H1 (cell line): ENCODE measurements at regions not wholly inside any gene's neighbourhood (a gene's known extent, or its start where the extent isn't known, plus 50 kb on each side); places are given as distances from the start of the nearest gene placed in this dataset.

ENCODE experiments used
- CTCF ChIA-PET: fragments of 300-600 bp; sonication (Branson Sonifier 250); formaldehyde crosslinking; loops from one replicate; lab custom pipeline; 2021; ENCODE audit not compliant: partially characterized antibody; lab: Charles Lee
- POLR2A ChIA-PET: fragments of 300-600 bp; sonication (Branson Sonifier 250); formaldehyde crosslinking; loops from one replicate; lab custom pipeline; 2021; ENCODE audit warnings: inconsistent platforms; ENCODE audit not compliant: partially characterized antibody; lab: Charles Lee
- DNase-seq, 2 experiments: peaks; one replicate each; pipeline versions ENCODE4 v3.0.0 to v3.0.0-alpha.2; 2010 to 2022; ENCODE audit warnings: low spot score in 2 of 2, low read depth in 1 of 2, mixed read lengths in 1 of 2
- FAIRE-seq: peaks from 2 replicates; lab custom pipeline; 2011; peaks lifted over from hg19 to GRCh38; lab: Jason Lieb, UNC
- H2AFZ ChIP-seq: 2 replicates; pipeline ENCODE4 v1.8.1; 2012; ENCODE audit warnings: low read length, inconsistent platforms
- H2AK5ac ChIP-seq: 2 replicates; pipeline ENCODE4 v1.6.1; 2013; ENCODE audit warnings: low read depth, low read length
- H2BK120ac ChIP-seq: replicated peaks from 2 replicates; pipeline ENCODE3; 2013; ENCODE audit warnings: low read depth, low read length, inconsistent platforms
- H2BK12ac ChIP-seq: 2 replicates; pipeline ENCODE4 v1.6.1; 2013; ENCODE audit warnings: low read depth, low read length
- H2BK15ac ChIP-seq: 2 replicates; pipeline ENCODE4 v1.6.1; 2013; ENCODE audit warnings: low read length
- H2BK20ac ChIP-seq: 2 replicates; pipeline ENCODE4 v1.6.1; 2013; ENCODE audit warnings: low read length
- H2BK5ac ChIP-seq: 2 replicates; pipeline ENCODE4 v1.6.1; 2013; ENCODE audit warnings: low read depth, low read length
- H3K14ac ChIP-seq: 2 replicates; pipeline ENCODE4 v1.6.1; 2013; ENCODE audit warnings: inconsistent platforms; ENCODE audit not compliant: insufficient read length
- H3K18ac ChIP-seq: 2 replicates; pipeline ENCODE4 v1.6.1; 2013; ENCODE audit warnings: low read length; ENCODE audit errors: extremely low read depth
- H3K23ac ChIP-seq: 2 replicates; pipeline ENCODE4 v1.6.1; 2013; ENCODE audit warnings: inconsistent platforms; ENCODE audit not compliant: insufficient read length
- H3K23me2 ChIP-seq: 2 replicates; pipeline ENCODE4 v1.6.1; 2013; ENCODE audit warnings: low read depth, low read length
- H3K27ac ChIP-seq: 2 replicates; pipeline ENCODE4 v1.6.1; 2011; ENCODE audit warnings: low read depth, low read length, inconsistent platforms
- H3K27me3 ChIP-seq, 4 experiments: replicated peaks in 1 of 4; 1 replicate in 1 of 4; 2 replicates in 3 of 4; pipeline versions ENCODE4 v1.6.1 to v1.8.1; 2011 to 2013; ENCODE audit warnings: low read length in 3 of 4, mild to moderate bottlenecking in 3 of 4, inconsistent platforms in 2 of 4, mixed read lengths in 2 of 4, moderate library complexity in 1 of 4; ENCODE audit not compliant: control insufficient read depth in 3 of 4, insufficient read depth in 3 of 4; ENCODE audit errors: extremely low read depth in 1 of 4
- H3K36me3 ChIP-seq, 4 experiments: 2 replicates each; pipeline versions ENCODE4 v1.6.1 to v1.8.1; 2011 to 2013; ENCODE audit warnings: mild to moderate bottlenecking in 4 of 4, low read length in 3 of 4, moderate library complexity in 2 of 4, control low read depth in 1 of 4, inconsistent platforms in 1 of 4; ENCODE audit not compliant: insufficient read depth in 4 of 4, control insufficient read depth in 2 of 4
- H3K4ac ChIP-seq: replicated peaks from 2 replicates; pipeline ENCODE3; 2013; ENCODE audit warnings: low read length, low read depth, mixed read lengths, inconsistent platforms; ENCODE audit not compliant: insufficient read length
- H3K4me1 ChIP-seq, 4 experiments: replicated peaks in 1 of 4; 1 replicate in 1 of 4; 2 replicates in 3 of 4; pipeline versions ENCODE4 v1.6.1 to v1.8.1; 2011 to 2013; ENCODE audit warnings: low read length in 3 of 4, inconsistent platforms in 2 of 4, mixed read lengths in 1 of 4; ENCODE audit not compliant: insufficient read depth in 4 of 4, control insufficient read depth in 3 of 4
- H3K4me2 ChIP-seq, 2 experiments: 2 replicates each; pipeline versions ENCODE4 v1.6.1 to v1.8.1; 2011 to 2013; ENCODE audit warnings: low read depth in 2 of 2, low read length in 2 of 2, control low read depth in 1 of 2, inconsistent platforms in 1 of 2, mild to moderate bottlenecking in 1 of 2; ENCODE audit not compliant: insufficient read depth in 1 of 2
- H3K4me3 ChIP-seq, 4 experiments: fragments of 200-600, 300-600 bp in 1 of 4; sonication (generic), shearing (Covaris generic), sonication (Bioruptor Twin) in 1 of 4; 2 replicates each; pipeline versions ENCODE4 v1.5.1 to v1.8.1; 2011 to 2016; ENCODE audit warnings: low read length in 4 of 4, low read depth in 3 of 4, control low read depth in 2 of 4, inconsistent platforms in 2 of 4, mild to moderate bottlenecking in 2 of 4, mixed read lengths in 1 of 4, moderate library complexity in 1 of 4; ENCODE audit not compliant: insufficient read depth in 2 of 4; ENCODE audit errors: extremely low read depth in 1 of 4
- H3K56ac ChIP-seq: replicated peaks from 2 replicates; pipeline ENCODE3; 2013; ENCODE audit warnings: low read depth, mild to moderate bottlenecking, mixed read lengths, low read length, inconsistent platforms; ENCODE audit not compliant: insufficient read length
- H3K79me1 ChIP-seq: 2 replicates; pipeline ENCODE4 v1.6.1; 2013; ENCODE audit warnings: low read depth, low read length, control low read depth
- H3K79me2 ChIP-seq, 2 experiments: 2 replicates each; pipeline versions ENCODE4 v1.6.1 to v1.8.1; 2012 to 2013; ENCODE audit warnings: low read length in 2 of 2, mild to moderate bottlenecking in 2 of 2, inconsistent platforms in 1 of 2; ENCODE audit not compliant: insufficient read depth in 2 of 2, control insufficient read depth in 1 of 2
- H3K9ac ChIP-seq, 4 experiments: replicated peaks in 1 of 4; 1 replicate in 1 of 4; 2 replicates in 3 of 4; pipeline versions ENCODE4 v1.6.1 to v1.8.1; 2011 to 2013; ENCODE audit warnings: low read depth in 3 of 4, low read length in 3 of 4, control low read depth in 2 of 4, mild to moderate bottlenecking in 2 of 4, moderate library complexity in 2 of 4, inconsistent platforms in 1 of 4; ENCODE audit errors: extremely low read depth in 1 of 4
- H3K9me3 ChIP-seq, 2 experiments: 2 replicates each; pipeline versions ENCODE4 v1.6.1 to v1.8.1; 2012 to 2013; ENCODE audit warnings: mild to moderate bottlenecking in 2 of 2, moderate library complexity in 2 of 2, control low read depth in 1 of 2, inconsistent platforms in 1 of 2, low read depth in 1 of 2, low read length in 1 of 2, mixed read lengths in 1 of 2; ENCODE audit not compliant: insufficient read depth in 2 of 2
- H4K20me1 ChIP-seq, 2 experiments: replicated peaks in 1 of 2; 2 replicates each; pipeline versions ENCODE3 to v1.8.1; 2011 to 2013; ENCODE audit warnings: inconsistent platforms in 2 of 2, low read length in 2 of 2, mild to moderate bottlenecking in 1 of 2; ENCODE audit not compliant: insufficient read depth in 2 of 2, control insufficient read depth in 1 of 2
- H4K5ac ChIP-seq: 2 replicates; pipeline ENCODE4 v1.6.1; 2013; ENCODE audit warnings: low read length, low read depth, mixed read lengths, inconsistent platforms; ENCODE audit not compliant: insufficient read length
- H4K8ac ChIP-seq: 2 replicates; pipeline ENCODE4 v1.8.0; 2013; ENCODE audit warnings: mild to moderate bottlenecking, moderate library complexity, low read length, inconsistent platforms; ENCODE audit not compliant: insufficient read depth; ENCODE audit errors: extremely low read depth
- H4K91ac ChIP-seq: replicated peaks from 2 replicates; pipeline ENCODE3; 2013; ENCODE audit warnings: low read length, mixed read lengths, inconsistent platforms; ENCODE audit not compliant: insufficient read length
- RBBP5 ChIP-seq: IDR thresholded peaks from 2 replicates; pipeline ENCODE4 v1.7.1; 2012; ENCODE audit warnings: low read depth, mild to moderate bottlenecking, inconsistent platforms, low read length, moderate library complexity, borderline replicate concordance
- RNF2 ChIP-seq: fragments of 200-900, 300-1000 bp; sonication (generic); IDR thresholded peaks from 2 replicates; pipeline ENCODE4 v1.7.1; 2016; ENCODE audit warnings: borderline replicate concordance, low read depth, mild to moderate bottlenecking, antibody characterized with exemption, low read length; ENCODE audit not compliant: poor library complexity, severe bottlenecking; ENCODE audit errors: missing control alignments
- SUZ12 ChIP-seq: fragments of 200-600 bp; sonication (generic); IDR thresholded peaks from 2 replicates; pipeline ENCODE4 v1.6.1; 2012; ENCODE audit warnings: mild to moderate bottlenecking, inconsistent platforms, low read length, moderate library complexity, mixed read lengths
- TBP ChIP-seq: IDR thresholded peaks from 2 replicates; pipeline ENCODE4 v1.6.1; 2011; ENCODE audit warnings: low read depth, low read length, improper control_type of control experiment
- TEAD4 ChIP-seq: IDR thresholded peaks from 2 replicates; pipeline ENCODE4 v1.6.1; 2012; ENCODE audit warnings: low read depth, low read length, inconsistent platforms, mixed read lengths
- YY1 ChIP-seq: IDR thresholded peaks from 2 replicates; pipeline ENCODE4 v1.6.1; 2011; ENCODE audit warnings: low read depth, mild to moderate bottlenecking, low read length

- peak; percentile 45 for FAIRE-seq
Observed at GRCh38 chr7:11985376-11985775, 153.4 kb upstream of the THSD7A start.

More at GRCh38 chr7:11985376-11985775, 153.4 kb upstream of the THSD7A start:
- H3K18ac ChIP-seq, result no peak overlapping the region
- H2AFZ ChIP-seq, result no peak overlapping the region
- no peak overlapping the region for H2BK5ac ChIP-seq
- no peak overlapping the region for H2BK20ac ChIP-seq
- H3K79me2 ChIP-seq, result no peaks in the 10 kb centered on the region
- no peak overlapping the region for H3K14ac ChIP-seq
- peaks cover 6 to 7% of the 10 kb centered on the region in 2 experiments; a peak in 3 of 4 replicates for H3K9me3 ChIP-seq
- TF ChIP-seq YY1 (no peak), SUZ12 (no peak), RBBP5 (no peak), TBP (no peak), RNF2 (no peak), TEAD4 (peak; percentile 27; the same call in 1 of the 2 replicates)
- no peak for DNase-seq
- H4K5ac ChIP-seq, result no peak overlapping the region
- H3K79me1 ChIP-seq, result no peaks in the 10 kb centered on the region
- no peaks in the 10 kb centered on the region; a peak in 2 of 8 replicates for H3K36me3 ChIP-seq
- H4K91ac ChIP-seq, result no peak overlapping the region
- H3K23ac ChIP-seq, result no peak overlapping the region
- POLR2A ChIA-PET, result no interaction called here
- H2BK120ac ChIP-seq, result no peak overlapping the region
- no peaks in the 10 kb centered on the region for H4K20me1 ChIP-seq
- no peak overlapping the region for H2BK12ac ChIP-seq
- H3K4me2 ChIP-seq, result no peak overlapping the region
- no peaks in the 10 kb centered on the region for H3K4me1 ChIP-seq
- no peak overlapping the region for H3K9ac ChIP-seq
- H4K8ac ChIP-seq, result no peak overlapping the region
- no peaks in the 10 kb centered on the region for H3K23me2 ChIP-seq
- H2AK5ac ChIP-seq, result no peak overlapping the region
- H3K27me3 ChIP-seq, result no peaks in the 10 kb centered on the region
- H3K56ac ChIP-seq, result no peak overlapping the region
- CTCF ChIA-PET, result interaction anchor here (0.6 kb wide), 1 partner anchor 14 kb away, joined by 4 read pairs; no protein-coding TSS in a partner anchor
- H2BK15ac ChIP-seq, result no peak overlapping the region
- no peak overlapping the region for H3K4ac ChIP-seq
- H3K27ac ChIP-seq, result no peak overlapping the region
- no peak overlapping the region for H3K4me3 ChIP-seq
